ENCODE measurements at regions not wholly inside any gene's neighbourhood (a gene's known extent, or its start where the extent isn't known, plus 50 kb on each side); places are given as distances from the start of the nearest gene placed in this dataset.
"Not testable (repeated sequence)": the region's sequence is repeated elsewhere in the genome, so short reads cannot be mapped to it uniquely, and the experiment has no call there.

DNA sequence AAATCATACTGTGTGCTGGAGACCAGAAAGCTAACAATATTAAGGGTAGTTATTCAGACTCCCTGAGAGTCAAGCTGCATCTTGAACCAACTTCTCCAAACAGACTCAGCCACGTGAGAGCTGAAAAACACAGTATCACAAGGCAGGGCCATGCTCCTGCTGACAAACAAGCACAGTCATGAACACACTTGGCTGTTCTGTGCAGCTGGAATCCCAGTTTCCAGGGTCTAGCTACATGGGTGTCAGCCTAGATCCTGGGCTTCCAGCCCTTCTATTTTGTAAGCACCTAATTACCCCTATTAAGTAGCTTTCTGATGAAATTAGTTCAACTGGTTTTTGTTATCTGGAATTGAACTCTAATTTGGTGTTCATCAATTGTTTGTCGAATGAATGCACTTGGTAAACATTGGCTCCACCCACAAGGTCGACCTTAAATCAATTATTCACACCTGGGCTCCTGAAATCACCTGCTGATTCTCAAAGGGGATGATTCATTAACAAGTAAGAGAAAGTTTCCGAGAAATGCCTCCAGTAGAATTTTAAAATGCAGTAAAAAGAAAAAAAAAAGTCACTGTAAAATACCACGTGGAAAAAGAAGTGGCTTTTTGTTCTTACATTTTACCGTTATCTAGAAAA, 179.3 kb downstream of the ZC3H11B start:
- DNase-seq (ENCODE audit: low spot score) = no peak

DNA sequence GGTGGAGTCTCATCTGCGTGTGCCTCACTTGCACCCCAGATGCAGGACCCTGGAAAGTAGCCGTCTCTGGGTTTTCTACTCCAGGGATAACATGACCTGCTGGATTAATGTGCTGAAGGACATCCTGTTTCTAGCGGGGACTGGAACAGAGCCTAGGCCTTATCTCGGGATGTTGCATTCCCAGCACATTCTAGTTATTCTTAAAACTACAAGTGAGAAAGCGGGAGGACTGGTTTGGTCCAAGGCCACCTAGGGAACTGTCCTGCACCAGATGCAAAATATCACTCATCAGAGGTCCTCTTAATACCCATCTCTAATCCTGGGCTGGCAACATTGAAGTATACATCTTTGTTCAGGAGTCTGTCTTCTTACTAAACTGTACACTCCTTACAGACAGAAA, 179.9 kb downstream of the ZC3H11B start:
- DNase-seq (ENCODE audit: low spot score) = no peak

DNA sequence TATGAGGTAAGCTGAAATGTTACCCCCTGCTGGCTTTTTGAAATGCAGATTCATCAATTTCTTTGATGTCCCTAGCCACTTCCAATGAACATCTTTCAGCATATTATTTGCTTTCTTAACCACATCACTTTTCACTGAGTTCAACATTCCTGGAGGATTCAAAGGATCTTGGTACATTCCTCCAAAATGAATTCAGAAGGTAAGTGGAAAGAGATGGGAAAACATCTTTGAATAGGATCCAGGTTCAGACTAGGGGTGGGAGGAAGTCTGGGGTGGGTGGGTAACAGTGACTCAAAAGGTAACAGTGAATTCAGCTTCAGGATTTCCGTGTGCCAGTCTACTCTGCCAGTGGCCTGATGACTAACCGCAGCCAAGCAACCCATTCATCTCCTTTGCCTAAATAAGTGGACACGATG, 180.7 kb downstream of the ZC3H11B start:
- no peak for DNase-seq (ENCODE audit: low spot score)

DNA sequence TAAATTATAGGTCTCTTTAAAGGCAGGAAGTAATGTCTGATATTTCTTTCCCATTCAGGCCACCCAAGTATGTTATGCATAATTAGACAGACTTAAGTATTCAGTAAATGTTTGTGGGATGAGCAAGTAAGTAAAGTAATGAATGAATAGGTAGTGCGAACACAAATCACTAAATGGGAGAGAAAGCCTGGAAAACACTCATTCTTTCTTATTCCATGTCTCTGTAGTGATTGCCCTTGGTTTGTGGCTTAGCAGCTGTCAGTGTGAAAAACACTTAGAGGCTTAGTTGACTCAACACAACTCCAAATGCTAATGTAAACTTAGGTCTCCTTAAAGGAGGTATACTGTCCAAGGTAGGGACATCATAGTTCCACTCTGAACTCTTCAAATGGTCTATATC, 182.5 kb downstream of the ZC3H11B start:
- DNase-seq (ENCODE audit: low spot score) = no peak

DNA sequence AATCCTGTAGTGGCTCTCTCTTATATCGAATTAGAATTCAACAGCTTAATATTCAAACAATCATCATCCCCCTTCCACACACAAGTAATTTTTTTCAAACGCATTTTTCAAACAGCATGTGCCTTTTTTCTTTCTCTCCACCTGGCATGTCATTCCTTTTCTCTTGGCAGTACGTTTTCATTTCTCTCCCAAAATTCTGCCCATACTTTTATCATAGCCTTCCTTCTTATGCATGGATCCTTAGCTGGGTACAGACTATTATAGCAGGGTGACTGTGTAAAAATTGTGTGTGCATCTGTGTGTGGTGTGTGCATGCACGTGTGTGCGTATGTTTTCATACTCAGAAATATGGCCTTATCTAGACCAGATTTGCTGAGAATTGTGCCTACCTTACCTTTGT, 184.3 kb downstream of the ZC3H11B start:
- no peak for DNase-seq (ENCODE audit: low spot score)

DNA sequence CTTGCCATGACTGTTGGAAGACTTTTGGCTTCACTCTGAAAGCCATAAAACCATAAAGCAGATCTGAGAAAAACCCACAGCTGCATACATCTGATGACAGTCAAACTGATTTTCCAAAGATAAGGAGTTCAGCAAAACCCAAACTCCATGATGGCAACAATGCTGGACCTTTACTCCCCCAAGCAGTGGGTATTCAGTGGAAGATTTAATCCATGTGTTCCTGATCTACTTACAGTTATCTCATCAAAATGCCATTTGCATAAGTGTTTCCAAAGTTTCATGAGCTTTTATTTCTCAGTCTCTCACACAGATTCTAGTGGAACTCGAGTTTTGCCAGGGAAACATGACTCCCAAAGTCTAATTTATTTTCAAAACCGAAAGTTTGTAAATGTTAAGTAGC, 184.9 kb downstream of the ZC3H11B start:
- DNase-seq (ENCODE audit: low spot score) = no peak

DNA sequence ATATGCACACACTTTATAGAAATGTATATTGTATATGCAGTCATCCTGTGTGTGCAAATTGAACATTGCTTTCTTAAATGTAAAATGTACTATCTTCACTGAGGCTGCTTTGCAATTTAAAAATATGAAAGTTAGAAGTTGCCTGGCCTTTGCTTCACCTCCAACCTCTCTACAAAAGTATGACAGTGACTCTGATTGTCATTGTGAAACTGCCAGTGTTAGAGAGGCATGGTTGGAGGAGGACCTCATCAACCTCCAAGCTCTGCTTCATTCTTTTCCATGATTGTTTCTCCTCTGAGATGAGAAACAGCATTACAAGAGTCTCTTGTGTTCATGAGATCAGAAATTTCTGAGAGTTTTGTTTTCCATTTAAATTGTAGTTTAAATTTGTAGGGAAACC, 185.5 kb downstream of the ZC3H11B start:
- DNase-seq (ENCODE audit: low spot score) = no peak

DNA sequence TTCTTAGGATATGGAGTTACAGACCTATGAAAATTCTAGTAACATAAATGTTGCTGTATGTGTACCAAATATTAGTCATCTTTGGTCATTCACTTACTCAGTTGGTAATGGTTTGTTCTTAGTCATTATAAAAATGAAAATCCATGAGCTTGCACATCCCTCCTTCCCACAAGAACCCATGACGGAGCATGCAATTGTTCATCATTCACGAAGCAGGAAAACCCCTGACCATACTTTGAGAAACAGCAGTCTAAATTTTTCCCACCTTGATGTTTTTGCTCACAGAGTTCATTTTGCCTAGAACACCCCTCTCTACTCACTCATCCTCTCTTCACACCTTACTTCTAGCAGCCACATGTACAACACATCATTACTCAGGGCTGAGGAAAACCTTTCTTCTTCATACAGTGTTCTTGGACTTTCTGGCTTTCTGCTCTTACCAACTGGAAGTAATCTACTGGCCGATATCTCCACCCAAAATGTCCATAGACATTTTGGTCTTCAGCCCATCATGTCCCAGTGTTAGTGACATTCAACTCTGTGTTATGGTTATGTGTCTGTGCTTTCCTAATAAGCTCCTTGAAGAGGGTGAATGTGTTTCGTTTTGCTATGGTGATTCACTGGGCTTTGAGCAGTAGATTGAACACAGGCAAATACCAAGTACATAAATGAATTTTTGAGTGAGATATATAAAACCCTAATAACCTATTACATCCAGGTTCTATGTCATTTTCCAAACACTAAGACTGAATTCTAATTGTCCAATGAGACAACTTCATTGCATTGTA, 189.9 kb downstream of the ZC3H11B start:
- no peak for DNase-seq (ENCODE audit: low spot score)

DNA sequence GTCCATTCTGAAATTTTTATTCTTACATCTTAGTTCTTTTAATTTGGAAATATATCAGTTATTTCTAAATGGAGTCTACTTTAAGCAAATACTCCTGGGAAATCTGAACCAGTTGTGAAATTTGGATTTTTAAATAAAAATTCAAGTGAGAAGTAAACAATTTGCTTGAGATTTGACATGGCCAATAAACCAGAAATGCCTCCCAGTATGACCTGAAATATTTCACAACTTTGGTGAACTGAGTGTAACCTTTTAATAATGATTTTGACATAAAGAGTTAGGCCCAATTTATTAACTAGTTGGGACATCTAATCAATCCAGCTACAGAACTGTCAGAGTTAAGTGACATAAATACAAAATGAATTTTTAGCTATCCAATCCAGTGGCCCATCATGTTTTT, 192.0 kb downstream of the ZC3H11B start:
- DNase-seq (ENCODE audit: low spot score) = no peak

DNA sequence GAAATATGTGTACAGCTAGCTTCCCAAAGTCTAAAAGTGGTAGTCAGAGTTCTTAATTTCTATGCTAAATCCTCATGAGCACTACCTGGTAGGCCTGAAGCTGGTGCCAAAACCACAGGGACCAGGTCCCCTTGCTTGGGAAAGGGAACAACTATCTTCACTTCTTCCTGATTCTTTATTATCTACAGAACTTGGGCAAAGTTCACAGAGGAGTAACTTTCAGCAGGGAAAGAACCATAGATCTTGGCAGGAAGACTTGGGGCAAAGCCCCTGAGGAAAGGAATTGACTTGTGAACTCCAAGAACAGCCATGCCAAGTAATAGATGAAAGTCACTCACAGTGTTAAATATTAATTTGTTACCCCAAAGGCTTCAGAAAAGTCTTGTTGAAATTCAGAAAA, 193.0 kb downstream of the ZC3H11B start:
- no peak for DNase-seq (ENCODE audit: low spot score)

DNA sequence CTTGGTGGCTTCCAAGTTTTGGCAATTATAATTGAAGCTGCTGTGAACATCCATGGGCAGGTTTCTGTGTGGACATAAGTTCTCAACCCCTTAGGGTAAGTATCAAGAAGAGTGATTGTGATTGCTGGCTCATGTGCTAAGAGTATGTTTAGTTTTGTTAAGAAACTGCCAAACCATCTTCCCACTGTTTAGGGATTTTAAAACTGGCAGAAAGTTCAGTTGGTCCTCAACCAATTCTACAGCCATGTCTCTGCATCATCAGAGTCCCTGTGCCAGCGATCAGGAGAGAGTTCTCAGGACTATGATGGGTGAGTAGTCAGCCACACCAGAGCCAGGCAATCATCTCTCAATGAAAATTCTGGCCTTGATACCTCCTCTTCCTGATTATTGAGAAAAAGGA, 193.8 kb downstream of the ZC3H11B start:
- no peak for DNase-seq (ENCODE audit: low spot score)

DNA sequence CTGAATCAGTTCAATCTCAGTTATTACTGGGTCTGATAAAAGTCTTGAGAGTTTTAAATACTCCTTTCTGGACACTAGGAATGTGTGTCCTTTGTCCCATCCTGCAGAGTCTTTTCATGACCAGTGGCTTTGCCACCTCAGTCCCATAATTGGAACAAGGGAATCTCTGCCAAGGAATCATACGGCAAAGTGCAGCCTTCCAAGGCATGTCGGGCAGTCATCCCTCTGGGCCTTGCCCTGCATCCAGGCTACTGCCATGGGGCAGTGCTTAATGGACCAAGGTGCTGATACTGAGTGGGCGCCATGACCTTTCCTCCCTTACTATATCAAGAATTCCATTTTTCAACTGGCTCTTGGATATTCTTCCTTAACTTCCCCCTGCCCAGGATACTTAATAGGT, 195.3 kb downstream of the ZC3H11B start:
- no peak for DNase-seq (ENCODE audit: low spot score)

DNA sequence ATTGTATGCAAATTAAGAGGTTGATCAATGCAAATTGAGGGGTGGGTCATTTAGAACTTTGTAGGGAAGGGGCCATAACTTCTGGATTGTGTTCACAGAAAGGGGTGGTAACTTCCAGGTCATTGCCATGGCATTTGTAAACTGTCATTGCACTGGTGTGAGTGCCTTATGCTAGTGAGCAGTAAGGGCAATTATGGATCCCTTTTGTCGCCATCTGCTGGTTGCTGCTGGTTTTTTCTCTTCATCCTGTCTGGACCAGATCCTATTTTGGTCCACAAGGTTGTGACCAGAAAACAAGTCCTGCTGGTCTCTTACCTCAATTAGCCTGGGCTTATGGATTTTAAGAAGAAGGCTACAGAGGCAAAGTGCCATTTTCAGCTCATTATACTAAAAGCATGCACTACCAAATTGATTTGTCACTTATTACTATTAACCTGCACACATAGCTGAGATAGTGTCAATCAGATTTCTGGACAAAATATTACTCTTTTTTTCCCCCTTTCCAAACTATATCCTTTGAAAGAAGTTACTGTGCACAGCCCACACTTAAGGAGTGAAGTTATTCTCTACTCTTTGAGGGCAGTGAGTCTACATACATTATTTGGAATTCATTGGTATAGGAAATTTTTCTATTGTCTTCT, 196.2 kb downstream of the ZC3H11B start:
- peak; percentile 30 for DNase-seq (ENCODE audit: low spot score)

DNA sequence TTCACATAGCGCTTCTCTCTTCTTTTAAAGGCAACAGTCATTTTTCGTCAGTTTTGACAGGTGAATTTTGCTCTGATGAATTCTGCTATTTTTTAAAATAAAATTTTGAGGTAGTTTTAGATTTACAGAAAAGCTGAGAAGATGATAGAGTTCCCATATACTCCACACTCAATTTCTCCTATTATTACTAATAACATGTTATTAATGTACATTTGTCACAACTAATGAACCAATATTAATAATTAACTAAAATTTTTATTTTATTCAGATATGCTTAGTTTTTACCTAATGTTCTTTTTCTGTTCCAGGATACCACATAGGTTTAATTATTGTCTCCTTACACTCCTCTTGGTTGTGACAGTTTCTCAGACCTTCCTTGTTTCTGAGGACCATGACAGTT, 197.0 kb downstream of the ZC3H11B start:
- no peak for DNase-seq (ENCODE audit: low spot score)

DNA sequence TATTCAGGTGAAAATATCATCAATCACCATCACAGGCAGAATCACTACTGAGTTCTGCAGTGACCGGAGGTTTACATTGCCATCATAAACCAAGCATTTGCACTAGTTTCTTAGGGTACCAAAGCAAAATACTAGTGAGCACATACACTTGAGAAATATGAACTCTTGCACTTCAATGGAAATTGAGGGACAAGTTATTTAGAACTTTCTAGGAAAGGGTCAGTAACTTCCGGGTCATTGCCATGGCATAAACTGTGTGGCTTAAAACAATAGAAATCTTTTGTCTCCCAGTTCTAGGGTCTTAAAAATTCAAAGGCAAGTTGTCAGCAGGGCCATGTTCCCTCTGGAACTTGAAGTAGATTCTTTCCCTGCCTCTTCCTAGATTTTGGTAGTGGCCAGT, 197.5 kb downstream of the ZC3H11B start:
- DNase-seq (ENCODE audit: low spot score) = no peak

DNA sequence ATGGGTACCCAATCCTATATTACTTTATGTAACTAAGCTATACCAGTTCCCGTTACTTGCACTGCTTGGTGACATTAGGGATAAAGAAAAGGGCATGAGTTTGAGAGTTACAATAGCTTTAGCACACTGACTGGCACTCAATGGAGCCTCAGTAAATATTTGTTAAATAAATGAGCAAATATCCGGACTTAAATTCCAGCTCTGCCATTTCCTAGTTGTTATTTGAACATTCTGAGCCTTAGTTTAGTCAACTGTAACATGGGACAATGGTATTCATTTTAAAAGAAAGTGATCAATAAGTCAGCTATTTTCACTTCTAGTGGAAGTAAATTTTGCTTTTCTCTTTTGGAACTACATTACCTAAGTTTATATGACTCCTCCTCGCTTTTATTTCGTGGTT, 198.7 kb downstream of the ZC3H11B start:
- peak; percentile 7 for DNase-seq (ENCODE audit: low spot score)

DNA sequence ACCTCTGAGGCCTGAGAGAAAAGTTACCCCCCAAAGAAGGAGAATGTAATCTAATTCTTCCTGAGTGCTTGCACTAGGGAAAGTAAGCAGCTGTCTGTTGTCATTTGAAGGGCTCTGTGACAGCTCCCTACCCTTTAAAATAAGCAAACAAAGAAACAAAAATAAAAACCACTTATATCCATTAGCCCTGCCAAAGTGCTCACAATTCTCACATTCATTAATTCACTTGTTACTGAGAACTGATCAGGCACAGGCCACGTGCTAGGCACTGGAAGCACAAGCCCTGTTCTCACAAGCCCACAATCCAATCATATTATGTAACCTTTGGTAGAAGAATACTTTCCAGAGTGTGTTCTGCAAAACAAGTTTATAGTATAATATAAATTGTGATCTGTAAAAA, 199.4 kb downstream of the ZC3H11B start:
- no peak for DNase-seq (ENCODE audit: low spot score)

DNA sequence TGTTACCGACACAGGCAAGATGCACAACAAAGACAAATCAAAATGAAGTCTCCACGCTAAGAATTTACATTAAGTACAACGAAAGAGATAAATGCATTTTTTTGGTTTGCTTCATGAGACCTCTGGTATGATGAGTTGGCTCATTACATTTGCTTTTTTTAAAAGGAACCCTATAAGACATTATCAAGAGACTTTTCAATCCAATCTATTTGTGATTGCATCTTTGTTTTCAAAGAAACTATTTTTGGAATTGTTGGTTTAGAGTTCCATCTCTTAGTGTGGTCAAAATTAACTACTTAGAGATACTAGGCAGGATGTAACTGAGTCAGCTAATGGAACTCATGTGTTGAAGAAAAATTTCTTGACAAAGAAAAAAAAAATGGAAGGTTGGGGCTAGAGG, 200.1 kb downstream of the ZC3H11B start:
- no peak for DNase-seq (ENCODE audit: low spot score)

DNA sequence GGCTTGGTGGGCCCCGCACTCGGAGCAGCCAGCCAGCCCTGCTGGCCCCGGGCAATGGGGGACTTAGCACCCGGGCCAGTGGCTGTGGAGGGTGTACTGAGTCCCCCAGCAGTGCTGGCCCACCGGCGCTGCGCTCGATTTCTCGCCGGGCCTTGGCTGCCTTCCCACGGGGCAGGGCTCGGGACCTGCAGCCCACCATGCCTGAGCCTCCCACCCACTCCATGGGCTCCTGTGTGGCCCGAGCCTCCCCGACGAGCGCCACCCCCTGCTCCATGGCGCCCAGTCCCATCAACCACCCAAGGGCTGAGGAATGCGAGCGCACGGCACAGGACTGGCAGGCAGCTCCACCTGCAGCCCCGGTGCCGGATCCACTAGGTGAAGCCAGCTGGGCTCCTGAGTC, 202.2 kb downstream of the ZC3H11B start:
- not testable (repeated sequence) for DNase-seq (ENCODE audit: low spot score)

DNA sequence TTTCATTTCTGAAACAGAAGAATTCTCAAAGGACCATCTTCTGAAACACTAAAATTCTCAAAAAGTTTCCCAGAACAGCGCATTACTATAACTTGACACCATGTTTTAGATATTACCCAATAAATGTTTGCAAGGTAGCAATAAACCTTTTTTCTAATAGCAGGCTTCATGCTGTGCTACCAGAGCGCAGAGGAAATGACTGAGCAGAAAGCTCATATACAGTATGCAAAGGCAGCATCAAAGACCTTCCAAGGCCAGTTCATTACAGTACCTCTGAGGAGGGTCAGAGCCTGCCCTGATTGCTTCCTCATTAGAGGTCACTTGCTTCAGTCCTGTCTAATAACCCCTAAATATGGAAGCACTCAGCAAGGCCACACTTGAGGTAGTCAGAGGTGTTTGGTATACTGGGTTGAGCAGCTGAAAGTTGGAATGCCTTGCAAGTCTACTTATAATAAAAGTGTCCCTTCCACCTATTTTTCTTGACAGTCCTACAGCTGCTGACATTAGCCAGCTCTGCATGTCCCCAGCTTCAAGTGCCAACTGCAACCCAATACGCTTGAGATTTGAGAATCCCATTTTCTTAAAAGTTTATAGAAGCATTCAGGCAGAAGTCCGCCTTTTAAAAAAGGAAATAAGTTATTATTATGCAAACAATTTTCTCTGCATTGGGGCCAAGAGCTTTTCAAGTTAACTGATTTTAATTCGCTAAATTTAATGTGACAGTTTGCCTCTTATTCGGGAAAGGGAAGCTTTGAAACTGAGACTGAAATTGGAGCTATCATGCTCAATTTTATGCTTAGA, 207.2 kb downstream of the ZC3H11B start:
- DNase-seq (ENCODE audit: low spot score) = no peak

DNA sequence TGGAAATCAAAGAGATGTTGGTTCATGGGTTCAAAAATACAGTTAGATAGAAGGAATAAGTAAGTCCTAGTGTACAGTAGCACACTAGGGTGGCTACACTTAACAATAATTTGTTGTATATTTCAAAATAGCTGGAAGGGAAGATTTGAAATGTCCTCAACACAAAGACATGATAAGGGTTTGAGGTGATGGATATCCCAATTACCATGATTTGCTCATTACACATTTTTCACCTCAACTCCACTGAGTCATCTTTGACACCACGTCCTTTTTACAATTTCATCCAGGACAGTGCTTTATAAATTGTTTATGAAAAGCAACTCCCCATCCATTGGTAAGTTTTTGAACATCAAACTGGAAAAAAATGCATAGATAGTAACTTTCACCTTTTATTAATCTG, 208.3 kb downstream of the ZC3H11B start:
- DNase-seq (ENCODE audit: low spot score) = no peak

DNA sequence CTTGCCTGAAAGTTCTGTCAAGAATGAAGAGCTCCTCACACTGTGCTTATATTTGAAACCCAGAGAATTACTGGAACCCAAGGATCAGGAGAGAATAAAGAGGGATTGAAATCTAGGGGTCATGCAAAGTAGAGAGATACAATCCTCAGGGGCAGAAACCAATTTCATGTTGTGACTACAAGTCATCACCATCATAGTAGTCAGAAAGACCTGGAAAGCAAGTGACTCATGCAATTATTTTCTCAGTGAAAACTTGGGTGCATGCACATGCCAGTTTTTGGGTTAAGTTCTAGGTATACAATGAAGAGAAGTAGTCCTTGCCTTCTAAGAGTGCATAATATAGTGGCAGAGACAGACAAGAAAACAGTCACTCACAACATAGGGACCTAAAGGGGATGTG, 210.0 kb downstream of the ZC3H11B start:
- no peak for DNase-seq (ENCODE audit: low spot score)
